Ishikawa (cell line): ENCODE measurements at regions not wholly inside any gene's neighbourhood (a gene's known extent, or its start where the extent isn't known, plus 50 kb on each side); places are given as distances from the start of the nearest gene placed in this dataset.

Source experiments
- CEBPB ChIP-seq: IDR thresholded peaks from 2 replicates; pipeline ENCODE4 v1.6.1; 2012
- CREB1 ChIP-seq: IDR thresholded peaks from 2 replicates; pipeline ENCODE4 v1.6.1; 2012; ENCODE audit warnings: low read depth
- EGR1 ChIP-seq: IDR thresholded peaks from 2 replicates; pipeline ENCODE4 v1.6.1; 2012
- EP300 ChIP-seq: IDR thresholded peaks from 2 replicates; pipeline ENCODE4 v1.6.1; 2012; ENCODE audit warnings: borderline replicate concordance
- FOXM1 ChIP-seq: IDR thresholded peaks from 2 replicates; pipeline ENCODE4 v1.6.1; 2012; ENCODE audit warnings: low read depth, borderline replicate concordance
- MAX ChIP-seq: IDR thresholded peaks from 2 replicates; pipeline ENCODE4 v1.6.1; 2012
- NFIC ChIP-seq: IDR thresholded peaks from 2 replicates; pipeline ENCODE4 v1.6.1; 2012
- RAD21 ChIP-seq: IDR thresholded peaks from 2 replicates; pipeline ENCODE4 v1.6.1; 2012; ENCODE audit warnings: low read depth
- REST ChIP-seq: IDR thresholded peaks from 2 replicates; pipeline ENCODE4 v1.6.1; 2012; ENCODE audit warnings: low read depth, mild to moderate bottlenecking
- TAF1 ChIP-seq: IDR thresholded peaks from 2 replicates; pipeline ENCODE4 v1.6.1; 2012; ENCODE audit warnings: low read depth, mild to moderate bottlenecking
- TCF12 ChIP-seq: IDR thresholded peaks from 2 replicates; pipeline ENCODE4 v1.6.1; 2012; ENCODE audit warnings: low read depth
- TEAD4 ChIP-seq: IDR thresholded peaks from 2 replicates; pipeline ENCODE4 v1.6.1; 2012
- USF1 ChIP-seq: IDR thresholded peaks from 2 replicates; pipeline ENCODE4 v1.6.1; 2012
- YY1 ChIP-seq: IDR thresholded peaks from 2 replicates; pipeline ENCODE4 v1.6.1; 2012; ENCODE audit warnings: low read depth
- ZBTB7A ChIP-seq: IDR thresholded peaks from 2 replicates; pipeline ENCODE4 v1.6.1; 2012; ENCODE audit warnings: low read depth

GRCh38 chr4:119977076-119977940, 89.3 kb downstream of the MAD2L1 start:
- TF ChIP-seq TAF1 = no peak
- no peak for TF ChIP-seq EGR1
- no peak for TF ChIP-seq ZBTB7A
- no peak for TF ChIP-seq CEBPB

- no peak for TF ChIP-seq ZBTB7A
- TF ChIP-seq EP300 = no peak
- TF ChIP-seq TCF12 = no peak
- TF ChIP-seq MAX = no peak
- no peak for TF ChIP-seq FOXM1
- no peak for TF ChIP-seq RAD21
- TF ChIP-seq CEBPB = no peak
- TF ChIP-seq NFIC = no peak
- TF ChIP-seq EGR1 = no peak
- TF ChIP-seq REST = no peak
- TF ChIP-seq TEAD4 = no peak
- no peak for TF ChIP-seq YY1
- no peak for TF ChIP-seq CREB1
- TF ChIP-seq TAF1 = no peak
- TF ChIP-seq USF1 = no peak
These were observed 95.1 kb downstream of the MAD2L1 start for GRCh38 chr4:119971431-119972084.

GRCh38 chr4:119962631-119963030, 104.0 kb downstream of the MAD2L1 start:
- TF ChIP-seq TAF1 = no peak
- TF ChIP-seq REST = no peak
- TF ChIP-seq CEBPB = no peak
- no peak for TF ChIP-seq TCF12
- no peak for TF ChIP-seq NFIC
- no peak for TF ChIP-seq YY1
- TF ChIP-seq CREB1 = no peak
- TF ChIP-seq TEAD4 = no peak
- TF ChIP-seq USF1 = no peak
- no peak for TF ChIP-seq MAX
- TF ChIP-seq RAD21 = no peak
- TF ChIP-seq EP300 = no peak

- TF ChIP-seq FOXM1 = no peak
- TF ChIP-seq RAD21 = no peak
- no peak for TF ChIP-seq USF1
- TF ChIP-seq TEAD4 = no peak
- no peak for TF ChIP-seq YY1
- no peak for TF ChIP-seq NFIC
- TF ChIP-seq ZBTB7A = no peak
- TF ChIP-seq MAX = no peak
- no peak for TF ChIP-seq CEBPB
- no peak for TF ChIP-seq EGR1
- no peak for TF ChIP-seq CREB1
These were observed 107.7 kb downstream of the MAD2L1 start for GRCh38 chr4:119958983-119959382.

- TF ChIP-seq TAF1 = no peak
- TF ChIP-seq USF1 = no peak
- TF ChIP-seq EP300 = no peak
- TF ChIP-seq EGR1 = no peak
- TF ChIP-seq RAD21 = no peak
These were observed 111.4 kb downstream of the MAD2L1 start for GRCh38 chr4:119955256-119955655.
